NCI-H2227 (cell line): ENCODE measurements at regions not wholly inside any gene's neighbourhood (a gene's known extent, or its start where the extent isn't known, plus 50 kb on each side); places are given as distances from the start of the nearest gene placed in this dataset.
"Not testable (repeated sequence)": the region's sequence is repeated elsewhere in the genome, so short reads cannot be mapped to it uniquely, and the experiment has no call there.

Experiments
- DNase-seq: peaks from one replicate; lab custom pipeline; 2025; ENCODE audit not compliant: unreplicated experiment; lab: John Stamatoyannopoulos, UW

DNA sequence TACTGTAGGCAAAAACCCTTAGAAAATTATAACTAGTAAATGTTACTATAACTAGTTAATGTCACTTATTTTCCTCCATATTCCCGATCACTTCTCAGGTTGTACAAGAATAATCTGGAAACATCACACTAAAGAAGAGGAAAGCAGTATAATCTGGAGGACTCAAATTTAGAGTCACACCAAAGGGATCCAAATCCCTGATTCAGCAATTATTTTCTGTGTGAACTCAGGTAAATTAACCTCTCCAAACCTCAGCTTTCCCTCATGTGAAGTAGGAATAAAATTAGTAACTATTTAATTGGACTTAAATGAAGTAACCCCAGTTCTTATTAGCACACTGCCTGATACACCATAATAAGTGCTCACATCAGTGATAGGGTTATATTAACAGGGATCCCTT lies 170.1 kb upstream of the NECTIN3 start:
- DNase-seq: no peak

- no peak for DNase-seq
Measured at GRCh38 chr3:110902453-110903085, 169.0 kb upstream of the NECTIN3 start.

DNA sequence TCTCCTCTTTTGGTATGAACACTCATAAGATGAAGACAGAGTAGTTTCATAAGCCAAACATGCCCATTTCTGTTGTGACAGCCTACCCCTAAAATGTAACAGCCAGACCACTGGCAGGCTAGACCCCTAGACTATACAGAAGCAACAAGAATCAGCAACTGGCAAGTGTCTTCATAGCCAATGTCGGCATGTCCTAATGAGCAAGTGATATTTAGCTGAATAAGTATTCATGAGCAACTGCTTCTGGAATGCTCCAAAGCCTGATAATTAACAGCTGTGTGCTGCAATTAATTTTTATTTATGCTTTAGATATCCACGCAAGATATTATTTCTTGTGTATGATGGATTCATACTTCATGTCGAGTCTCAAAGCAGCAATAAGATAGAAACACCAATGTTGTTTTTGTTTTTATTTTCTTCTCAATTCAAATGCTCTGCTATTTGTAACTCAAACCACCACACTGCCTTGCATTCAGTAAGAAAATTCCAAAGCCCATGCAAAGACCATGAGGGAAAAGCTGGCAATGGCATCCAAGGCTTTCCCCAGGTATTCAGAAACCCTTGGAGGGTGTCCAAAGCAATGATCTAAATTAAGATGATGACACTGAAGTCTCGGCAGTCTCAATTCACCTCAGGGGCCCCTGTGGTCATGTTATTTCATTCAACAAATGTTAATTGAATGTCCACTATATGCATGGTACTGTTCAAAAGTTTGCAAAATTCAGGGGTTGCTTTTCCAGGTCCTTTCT lies 167.7 kb upstream of the NECTIN3 start:
- DNase-seq: no peak

GRCh38 chr3:110904520-110904890 lies 167.1 kb upstream of the NECTIN3 start:
- no peak for DNase-seq

DNA sequence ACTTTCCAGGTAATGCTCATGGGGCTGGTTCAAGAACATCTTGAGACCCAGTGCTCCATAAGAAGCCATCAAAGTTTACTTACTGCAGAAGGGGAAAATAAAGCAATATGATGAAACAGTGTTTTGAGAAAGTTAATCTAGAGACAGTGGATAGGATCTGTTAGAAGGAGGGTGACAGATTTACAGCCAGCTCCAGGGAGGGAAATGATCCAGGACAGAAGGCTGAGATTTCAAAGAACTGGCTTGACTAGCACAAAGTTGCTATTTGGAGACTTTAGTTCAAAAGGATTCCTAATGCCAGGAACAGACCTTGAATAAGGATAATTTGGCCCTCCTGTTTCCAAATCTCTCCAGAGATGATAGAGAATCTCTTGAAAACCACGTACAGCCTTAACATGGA lies 166.5 kb upstream of the NECTIN3 start:
- no peak for DNase-seq

GRCh38 chr3:110909839-110910238 lies 161.8 kb upstream of the NECTIN3 start:
- DNase-seq: no peak

DNA sequence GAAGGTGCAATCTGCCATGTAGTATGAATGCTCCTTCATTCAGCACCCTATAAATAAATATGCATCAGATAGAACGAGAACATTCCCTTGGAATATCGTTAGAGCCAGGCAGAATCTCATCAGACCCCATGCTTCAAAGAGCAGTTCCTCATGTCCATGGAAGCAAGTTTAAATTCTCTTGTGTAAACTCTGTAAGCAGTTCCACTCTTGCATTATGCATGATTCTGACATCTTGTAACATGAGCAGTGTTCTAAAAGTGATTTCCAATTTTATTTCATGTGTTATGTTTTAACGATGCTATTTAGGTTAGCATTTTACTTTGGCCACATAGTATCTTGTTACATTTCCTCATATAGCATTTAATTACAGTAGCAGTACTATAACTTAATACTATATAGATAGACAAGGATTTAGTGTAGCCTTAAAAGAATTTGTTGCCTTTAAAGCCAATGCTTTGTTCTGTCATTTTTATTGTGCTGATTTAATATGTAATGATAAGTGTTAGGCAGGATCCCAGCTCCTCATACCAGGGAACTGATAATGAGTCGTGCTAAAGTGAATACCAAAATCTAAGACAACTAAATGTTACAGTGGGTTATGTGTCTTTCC lies 161.2 kb upstream of the NECTIN3 start:
- no peak for DNase-seq

DNA sequence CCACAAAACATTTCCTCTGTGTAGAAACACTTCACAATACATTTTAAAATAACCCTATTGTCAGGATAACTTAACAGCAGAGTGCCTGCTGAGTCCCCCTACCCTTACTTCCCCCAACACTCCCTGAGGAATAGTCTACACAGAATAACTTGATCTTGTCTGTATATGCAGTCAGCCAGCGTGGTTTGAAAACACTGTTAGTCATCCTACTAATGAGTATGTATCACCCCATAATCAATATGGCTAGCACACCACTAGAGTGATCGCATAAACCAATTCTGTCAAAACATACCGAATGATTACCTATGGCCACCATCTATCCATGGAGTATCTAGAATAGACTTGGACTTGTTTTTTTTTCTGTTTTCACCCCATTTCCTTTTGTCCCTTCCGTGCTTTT lies 152.7 kb upstream of the NECTIN3 start:
- DNase-seq: no peak

GRCh38 chr3:110925798-110926197 lies 145.8 kb upstream of the NECTIN3 start:
- no peak for DNase-seq

DNA sequence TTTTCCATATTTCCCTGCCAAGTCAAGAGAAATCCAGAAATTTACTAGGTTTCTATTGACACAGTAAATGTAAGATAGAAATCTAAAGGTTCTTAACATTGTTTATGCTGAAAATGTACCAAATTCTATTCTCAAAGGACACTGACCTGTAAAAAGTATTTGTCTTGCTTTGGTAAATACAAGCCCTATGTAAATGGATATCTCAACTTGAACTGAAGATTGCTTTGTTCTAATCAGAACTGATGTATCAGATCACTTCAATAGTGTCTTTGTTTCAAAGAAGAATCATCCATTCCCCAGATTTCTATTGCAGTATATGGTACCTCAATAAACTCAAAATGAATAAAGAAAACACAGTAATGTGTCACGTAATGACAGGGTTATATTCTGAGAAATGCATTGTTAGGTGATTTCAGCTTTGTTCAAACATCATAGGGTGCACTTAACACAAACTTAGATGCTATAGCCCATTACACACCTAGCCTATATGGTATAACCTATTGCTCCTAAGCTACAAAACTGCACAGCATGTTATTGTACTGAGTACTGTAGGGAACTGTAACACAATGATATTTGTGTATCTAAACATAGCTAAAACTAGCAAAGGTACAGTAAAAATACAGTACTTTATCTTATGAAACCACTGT lies 143.5 kb upstream of the NECTIN3 start:
- DNase-seq: no peak

GRCh38 chr3:110929816-110930215 lies 141.8 kb upstream of the NECTIN3 start:
- DNase-seq: no peak

DNA sequence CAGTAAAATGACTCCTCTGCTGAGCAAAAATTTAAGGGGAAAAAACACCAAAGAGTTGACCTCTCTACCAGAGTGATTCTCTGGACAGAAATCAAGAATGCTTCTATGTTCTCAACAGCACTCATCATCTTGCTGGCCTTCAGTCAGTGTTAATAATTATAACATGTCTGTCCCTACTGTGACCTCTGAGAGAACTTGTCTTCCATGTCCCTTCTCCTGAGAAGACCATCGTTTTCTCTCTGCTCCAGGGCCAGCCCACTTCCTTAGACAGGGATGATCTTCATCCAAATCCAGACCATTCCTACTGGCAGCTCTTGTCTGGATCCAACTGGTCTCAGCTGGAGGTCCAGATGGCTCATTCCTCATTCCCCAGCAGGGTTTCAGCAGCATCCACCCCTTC lies 139.0 kb upstream of the NECTIN3 start:
- DNase-seq: no peak

- DNase-seq: no peak
Measured at GRCh38 chr3:110933821-110934426, 137.7 kb upstream of the NECTIN3 start.

DNA sequence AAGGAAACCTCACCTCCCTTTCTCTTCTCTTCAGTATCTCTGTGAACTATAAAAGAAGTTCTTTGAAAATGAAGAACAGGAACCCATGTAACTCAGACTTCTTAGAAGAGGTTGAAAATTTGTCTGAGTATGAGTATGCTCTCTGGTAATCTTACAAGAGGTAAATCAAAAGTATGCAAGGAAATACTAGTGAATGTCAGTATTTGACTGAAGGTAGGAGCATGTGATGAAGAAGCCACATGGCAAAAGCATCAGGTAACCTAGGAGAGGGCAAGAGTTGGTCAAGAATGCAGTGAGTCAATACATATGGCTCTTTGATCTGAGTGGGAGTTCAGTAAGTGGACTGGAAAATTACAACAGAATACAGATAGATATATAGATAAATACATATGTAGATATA lies 133.0 kb upstream of the NECTIN3 start:
- DNase-seq: no peak

- DNase-seq: no peak
Measured at GRCh38 chr3:110940055-110940454, 131.6 kb upstream of the NECTIN3 start.

DNA sequence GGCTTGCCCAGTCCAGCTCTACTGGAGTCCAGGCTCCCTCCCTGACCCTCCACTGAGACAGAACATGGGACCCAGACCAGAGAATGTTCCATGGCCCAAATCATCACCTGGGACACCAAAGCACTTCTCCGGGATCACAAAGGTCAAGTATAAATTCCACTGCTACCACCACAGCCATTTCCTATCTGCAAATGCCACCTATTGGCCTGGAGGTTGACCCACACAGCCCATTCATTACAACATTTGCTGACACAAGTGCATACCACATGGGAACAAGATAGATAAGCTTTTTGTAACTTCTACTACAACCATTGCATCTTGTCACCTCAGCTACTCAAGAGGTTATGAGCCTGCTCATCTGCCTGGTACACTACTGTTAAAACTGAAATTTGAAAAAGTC lies 126.8 kb upstream of the NECTIN3 start:
- DNase-seq: no peak

- DNase-seq: no peak
Measured at GRCh38 chr3:110946810-110947209, 124.8 kb upstream of the NECTIN3 start.

- not testable (repeated sequence) for DNase-seq
Measured at GRCh38 chr3:110949194-110949593, 122.4 kb upstream of the NECTIN3 start.

GRCh38 chr3:110955301-110955880 lies 116.2 kb upstream of the NECTIN3 start:
- no peak for DNase-seq

DNA sequence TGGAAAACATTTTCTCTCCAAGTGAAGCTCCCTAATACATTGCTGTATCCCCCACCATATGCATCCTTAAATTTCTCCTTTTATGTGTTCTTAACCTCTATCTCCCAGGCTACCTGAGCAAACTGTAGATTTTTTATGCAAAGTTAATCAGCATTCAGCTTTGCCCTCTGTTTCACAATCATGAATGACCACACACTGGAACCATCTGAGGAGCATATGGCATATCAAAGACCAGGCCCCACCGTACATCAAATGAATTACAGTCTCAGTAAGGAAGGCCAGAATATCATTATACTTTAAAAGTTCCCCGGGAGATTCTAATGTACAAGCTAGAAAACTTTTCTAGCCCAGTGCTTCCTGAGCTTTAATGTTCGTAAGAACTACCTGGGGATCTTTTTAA lies 115.5 kb upstream of the NECTIN3 start:
- no peak for DNase-seq
